NCI-H2227 (cell line): ENCODE measurements at regions not wholly inside any gene's neighbourhood (a gene's known extent, or its start where the extent isn't known, plus 50 kb on each side); places are given as distances from the start of the nearest gene placed in this dataset.

ENCODE experiments used
- DNase-seq: peaks from one replicate; lab custom pipeline; 2025; ENCODE audit not compliant: unreplicated experiment; lab: John Stamatoyannopoulos, UW

- no peak for DNase-seq
Observed at GRCh38 chr12:103178366-103179080, 221.0 kb downstream of the ASCL1 start.

- DNase-seq = no peak
Observed at GRCh38 chr12:103181366-103182152, 224.1 kb downstream of the ASCL1 start.

GRCh38 chr12:103182299-103182698, 224.8 kb downstream of the ASCL1 start:
- no peak for DNase-seq

- no peak for DNase-seq
Observed at GRCh38 chr12:103196467-103196866, 239.0 kb downstream of the ASCL1 start.

GRCh38 chr12:103197725-103198388, 240.4 kb downstream of the ASCL1 start:
- no peak for DNase-seq

GRCh38 chr12:103198499-103198898, 241.0 kb downstream of the ASCL1 start:
- no peak for DNase-seq

GRCh38 chr12:103205906-103206305, 248.4 kb downstream of the ASCL1 start:
- DNase-seq = no peak

- DNase-seq = no peak
Observed at GRCh38 chr12:103207936-103208335, 250.5 kb downstream of the ASCL1 start.

GRCh38 chr12:103241184-103241583, 254.6 kb downstream of the C12orf42 start:
- no peak for DNase-seq

- DNase-seq = no peak
Observed at GRCh38 chr12:103244596-103244995, 251.2 kb downstream of the C12orf42 start.

GRCh38 chr12:103247531-103247930, 248.2 kb downstream of the C12orf42 start:
- no peak for DNase-seq

- DNase-seq = no peak
Observed at GRCh38 chr12:103249607-103250006, 246.2 kb downstream of the C12orf42 start.

GRCh38 chr12:103250487-103250886, 245.3 kb downstream of the C12orf42 start:
- no peak for DNase-seq
